ENCODE measurements at regions not wholly inside any gene's neighbourhood (a gene's known extent, or its start where the extent isn't known, plus 50 kb on each side); places are given as distances from the start of the nearest gene placed in this dataset.

GRCh38 chr2:183383854-183384253 is 259.6 kb downstream of the NUP35 start:
- TF ChIP-seq CTCF (conservative IDR thresholded peaks at IDR 0.05; ENCODE audit: low read depth in 2 of 2) = no peak
- TF ChIP-seq POLR2AphosphoS5 (IDR thresholded peaks at IDR 0.05; ENCODE audit: low read depth) = no peak
- TF ChIP-seq EZH2 (IDR thresholded peaks at IDR 0.05; ENCODE audit: low read depth, unreplicated experiment) = no peak
- TF ChIP-seq EZH2phosphoT487 (IDR thresholded peaks at IDR 0.05; ENCODE audit: unreplicated experiment) = no peak

Data from GM23338 (cell line).